IMR-90 (cell line): ENCODE measurements at regions not wholly inside any gene's neighbourhood (a gene's known extent, or its start where the extent isn't known, plus 50 kb on each side); places are given as distances from the start of the nearest gene placed in this dataset.

Source experiments
- ATAC-seq: fragments of 200-7000 bp; cut with Tn5 transposase; 2 replicates; pipeline ENCODE4 v1.9.1; 2020; ENCODE audit warnings: low read depth, mild to moderate bottlenecking, moderate library complexity
- BruUV-seq: library from RNA; stranded (reverse); fragments of 400-500 nt; replicated peaks from 2 replicates; lab custom pipeline; 2021; lab: Mats Ljungman, UMichigan
- CTCF ChIA-PET: fragments of 300-600 bp; formaldehyde crosslinking; extraction: SDS; loops from one replicate; lab custom pipeline; 2021; ENCODE audit warnings: antibody characterized with exemption; lab: Yijun Ruan, JAX
- POLR2A ChIA-PET: fragments of 300-600 bp; sonication (Branson Sonifier 250); formaldehyde crosslinking; loops from one replicate; lab custom pipeline; 2022; ENCODE audit warnings: antibody characterized with exemption; ENCODE audit not compliant: unreplicated experiment; lab: Charles Lee
- DNase-seq: peaks from one replicate; pipeline ENCODE4 v3.0.0; 2013
- H2AFZ ChIP-seq: replicated peaks from 2 replicates; pipeline ENCODE3; 2013; ENCODE audit warnings: low read length, mild to moderate bottlenecking; ENCODE audit not compliant: poor library complexity
- H2AK5ac ChIP-seq: 2 replicates; pipeline ENCODE4 v1.6.1; 2013; ENCODE audit warnings: low read depth, low read length, inconsistent platforms
- H2AK9ac ChIP-seq: replicated peaks from 2 replicates; pipeline ENCODE3; 2013; ENCODE audit warnings: mild to moderate bottlenecking, low read depth, low read length, moderate library complexity; ENCODE audit not compliant: poor library complexity
- H2BK120ac ChIP-seq: 2 replicates; pipeline ENCODE4 v1.6.1; 2013; ENCODE audit warnings: low read depth, low read length, inconsistent platforms
- H2BK15ac ChIP-seq: 3 replicates; pipeline ENCODE4 v1.6.1; 2013; ENCODE audit warnings: low read depth, low read length, inconsistent platforms
- H2BK20ac ChIP-seq: 2 replicates; pipeline ENCODE4 v1.6.1; 2013; ENCODE audit warnings: low read depth, mild to moderate bottlenecking, inconsistent platforms, low read length, moderate library complexity
- H2BK5ac ChIP-seq: 2 replicates; pipeline ENCODE4 v1.6.1; 2013; ENCODE audit warnings: mild to moderate bottlenecking, low read depth, low read length, inconsistent platforms; ENCODE audit not compliant: poor library complexity, severe bottlenecking
- H3K14ac ChIP-seq: replicated peaks from 2 replicates; pipeline ENCODE4 v1.6.1; 2013; ENCODE audit warnings: low read depth, low read length, inconsistent platforms
- H3K18ac ChIP-seq: 2 replicates; pipeline ENCODE4 v1.6.1; 2013; ENCODE audit warnings: low read depth, low read length, control low read depth
- H3K23ac ChIP-seq: 2 replicates; pipeline ENCODE4 v1.6.1; 2013; ENCODE audit warnings: low read depth, low read length, inconsistent platforms
- H3K27ac ChIP-seq: 2 replicates; pipeline ENCODE4 v1.5.1; 2013; ENCODE audit warnings: mild to moderate bottlenecking, control low read depth, low read length; ENCODE audit not compliant: insufficient read depth
- H3K27me3 ChIP-seq: 2 replicates; pipeline ENCODE4 v1.6.1; 2013; ENCODE audit warnings: low read length; ENCODE audit not compliant: control insufficient read depth, insufficient read depth
- H3K36me3 ChIP-seq: 2 replicates; pipeline ENCODE4 v1.6.1; 2013; ENCODE audit warnings: low read length, mixed read lengths; ENCODE audit not compliant: control insufficient read depth, insufficient read depth
- H3K4ac ChIP-seq: 2 replicates; pipeline ENCODE4 v1.6.1; 2013; ENCODE audit warnings: low read depth, low read length, inconsistent platforms
- H3K4me1 ChIP-seq: 2 replicates; pipeline ENCODE4 v1.6.1; 2013; ENCODE audit warnings: low read length, mixed read lengths; ENCODE audit not compliant: control insufficient read depth, insufficient read depth
- H3K4me2 ChIP-seq: 2 replicates; pipeline ENCODE4 v1.6.1; 2013; ENCODE audit warnings: low read depth, mild to moderate bottlenecking, control low read depth, low read length, moderate library complexity
- H3K4me3 ChIP-seq: 2 replicates; pipeline ENCODE4 v1.5.1; 2013; ENCODE audit warnings: low read depth, mild to moderate bottlenecking, control low read depth, low read length, moderate library complexity; ENCODE audit not compliant: insufficient read depth
- H3K56ac ChIP-seq: 2 replicates; pipeline ENCODE4 v1.6.1; 2013; ENCODE audit warnings: low read length, inconsistent platforms; ENCODE audit not compliant: insufficient read depth; ENCODE audit errors: extremely low read depth
- H3K79me1 ChIP-seq, 2 experiments: 2 replicates each; pipeline ENCODE4 v1.6.1; 2013; ENCODE audit warnings: low read length in 2 of 2, inconsistent platforms in 1 of 2, low read depth in 1 of 2
- H3K9ac ChIP-seq: 2 replicates; pipeline ENCODE4 v1.6.1; 2013; ENCODE audit warnings: low read depth, low read length, control low read depth
- H3K9me1 ChIP-seq: 2 replicates; pipeline ENCODE4 v1.6.1; 2013; ENCODE audit warnings: low read length, inconsistent platforms; ENCODE audit not compliant: insufficient read depth
- H3K9me3 ChIP-seq: 2 replicates; pipeline ENCODE4 v1.6.1; 2013; ENCODE audit warnings: low read length; ENCODE audit not compliant: control insufficient read depth, insufficient read depth
- H4K20me1 ChIP-seq: 2 replicates; pipeline ENCODE4 v1.6.1; 2013; ENCODE audit warnings: low read length, inconsistent platforms; ENCODE audit not compliant: insufficient read depth
- H4K5ac ChIP-seq: 2 replicates; pipeline ENCODE4 v1.6.1; 2013; ENCODE audit warnings: mild to moderate bottlenecking, low read depth, low read length, control low read depth
- H4K8ac ChIP-seq, 2 experiments: 2 replicates each; pipeline ENCODE4 v1.6.1; 2013; ENCODE audit warnings: low read depth in 2 of 2, low read length in 2 of 2, control low read depth in 1 of 2, inconsistent platforms in 1 of 2
- H4K91ac ChIP-seq: 2 replicates; pipeline ENCODE4 v1.6.1; 2013; ENCODE audit warnings: low read depth, low read length, inconsistent platforms; ENCODE audit not compliant: insufficient read depth
- BHLHE40 ChIP-seq: fragments of 150-350 bp; IDR thresholded peaks from 2 replicates; pipeline ENCODE4 v1.6.1; 2016; ENCODE audit warnings: mild to moderate bottlenecking, low read depth, low read length
- CEBPB ChIP-seq: IDR thresholded peaks from 2 replicates; pipeline ENCODE4 v1.6.1; 2012; ENCODE audit warnings: low read depth, low read length, improper control_type of control experiment
- CHD1 ChIP-seq: IDR thresholded peaks from 2 replicates; pipeline ENCODE4 v1.6.1; 2012; ENCODE audit warnings: low read depth, low read length, improper control_type of control experiment
- CTCF ChIP-seq: conservative IDR thresholded peaks from 2 replicates; pipeline ENCODE4 v1.5.1; 2012; ENCODE audit warnings: mild to moderate bottlenecking, low read depth, low read length, improper control_type of control experiment
- ELK1 ChIP-seq: fragments of 150-350 bp; IDR thresholded peaks from 2 replicates; pipeline ENCODE4 v1.6.1; 2016; ENCODE audit warnings: low read depth, mild to moderate bottlenecking, low read length, moderate library complexity, borderline replicate concordance
- FOS ChIP-seq: fragments of 150-350 bp; IDR thresholded peaks from 2 replicates; pipeline ENCODE4 v1.6.1; 2016; ENCODE audit warnings: low read depth, low read length
- MAFK ChIP-seq: IDR thresholded peaks from 2 replicates; pipeline ENCODE4 v1.6.1; 2012; ENCODE audit warnings: low read depth, low read length, improper control_type of control experiment
- MAZ ChIP-seq: IDR thresholded peaks from 2 replicates; pipeline ENCODE4 v1.6.1; 2012; ENCODE audit warnings: low read depth, mild to moderate bottlenecking, low read length, improper control_type of control experiment, moderate library complexity, borderline replicate concordance
- MXI1 ChIP-seq: IDR thresholded peaks from 2 replicates; pipeline ENCODE4 v1.6.1; 2012; ENCODE audit warnings: low read depth, mild to moderate bottlenecking, low read length, moderate library complexity, borderline replicate concordance
- NFE2L2 ChIP-seq: fragments of 150-350 bp; IDR thresholded peaks from 2 replicates; pipeline ENCODE4 v1.6.1; 2016; ENCODE audit warnings: low read depth, mild to moderate bottlenecking, low read length
- POLR2A ChIP-seq: IDR thresholded peaks from 2 replicates; pipeline ENCODE4 v1.6.1; 2012; ENCODE audit warnings: mild to moderate bottlenecking, low read depth, low read length
- RAD21 ChIP-seq: IDR thresholded peaks from 2 replicates; pipeline ENCODE4 v1.6.1; 2012; ENCODE audit warnings: low read length, improper control_type of control experiment
- RCOR1 ChIP-seq: IDR thresholded peaks from 2 replicates; pipeline ENCODE4 v1.6.1; 2012; ENCODE audit warnings: mild to moderate bottlenecking, low read length, improper control_type of control experiment; ENCODE audit not compliant: insufficient replicate concordance
- RFX5 ChIP-seq: IDR thresholded peaks from 2 replicates; pipeline ENCODE4 v1.8.0; 2012; ENCODE audit warnings: low read depth, mild to moderate bottlenecking, low read length, moderate library complexity
- SMC3 ChIP-seq: fragments of 150-350 bp; IDR thresholded peaks from 2 replicates; pipeline ENCODE4 v1.6.1; 2016; ENCODE audit warnings: low read depth, mild to moderate bottlenecking, antibody characterized with exemption, low read length, moderate library complexity
- USF2 ChIP-seq: fragments of 150-350 bp; IDR thresholded peaks from 2 replicates; pipeline ENCODE4 v1.6.1; 2017; ENCODE audit warnings: mild to moderate bottlenecking, antibody characterized with exemption, low read length, low read depth
- WGBS, 2 experiments: methylation state at CpG; one replicate each; pipeline versions ENCODE4 v1.1.5 to v1.1.7; 2013; ENCODE audit warnings: missing lambda C conversion rate in 2 of 2; ENCODE audit not compliant: insufficient read length in 1 of 2; ENCODE audit errors: extremely low coverage in 2 of 2; 5-methylcytosine and 5-hydroxymethylcytosine counted together
- dilution Hi-C: fragments of 300-500 bp; cut with HindIII; formaldehyde crosslinking; loops from one replicate; pipeline ENCODE4 v1.14.3; 2018; ENCODE audit warnings: low sequenced_read_pairs; ENCODE audit not compliant: unreplicated experiment
- in situ Hi-C: fragments of 300-500 bp; cut with MboI; formaldehyde crosslinking; loops from 3 replicates; pipeline ENCODE4 v1.14.3; 2019; ENCODE audit warnings: low sequenced_read_pairs, inconsistent platforms, mixed read lengths
- intact Hi-C: fragments of 100-400 bp; cut with micrococcal nuclease; formaldehyde crosslinking; loops from 2 replicates; pipeline ENCODE4 v1.10.0; 2022

GRCh38 chr2:43001787-43002468, 209.5 kb upstream of the HAAO start:
- WGBS, 2 experiments: 91% methylated on average over 3 of the region's 5 CpGs; no CpG with 5 or more reads in 1 of the 2 experiments
- Histone ChIP-seq H3K56ac (no peak overlapping the region), H2BK5ac (no peak overlapping the region), H3K4me2 (no peak overlapping the region), H4K91ac (no peak overlapping the region), H3K9me3 (no peaks in the 10 kb centered on the region), H2BK120ac (no peak overlapping the region), H3K23ac (no peak overlapping the region), H3K9me1 (peaks cover 3% of the 10 kb centered on the region; the same call in 1 of the 2 replicates), H3K4ac (no peak overlapping the region), H3K4me3 (no peak overlapping the region), H2AK9ac (no peak overlapping the region), H3K9ac (no peak overlapping the region), H4K20me1 (no peaks in the 10 kb centered on the region), H3K79me1 (no peaks in the 10 kb centered on the region), H3K36me3 (no peaks in the 10 kb centered on the region), H2AFZ (peak overlapping the region; percentile 58), H2BK15ac (no peak overlapping the region), H4K8ac (no peak overlapping the region), H3K27ac (no peak overlapping the region), H4K5ac (no peak overlapping the region), H2AK5ac (peak overlapping the region; percentile 46; the same call in 1 of the 2 replicates), H3K18ac (no peak overlapping the region), H3K27me3 (no peaks in the 10 kb centered on the region), H3K4me1 (no peaks in the 10 kb centered on the region), H3K14ac (no peak overlapping the region), H2BK20ac (no peak overlapping the region)
- DNase-seq (no peak), ATAC-seq (no peak)
- TF ChIP-seq FOS: no peak
- TF ChIP-seq MAFK: no peak
- no peak for TF ChIP-seq SMC3
- TF ChIP-seq RFX5: no peak
- no peak for TF ChIP-seq RAD21
- no peak for TF ChIP-seq BHLHE40
- no peak for TF ChIP-seq ELK1
- no peak for TF ChIP-seq POLR2A
- TF ChIP-seq MXI1: no peak
- TF ChIP-seq NFE2L2: no peak
- no peak for TF ChIP-seq CTCF
- TF ChIP-seq CHD1: no peak
- no peak for TF ChIP-seq MAZ
- TF ChIP-seq USF2: no peak
- no peak for TF ChIP-seq CEBPB
- TF ChIP-seq RCOR1: no peak
- ChIA-PET CTCF (no interaction called here), POLR2A (no interaction called here)
- intact Hi-C loops (no loop called here), dilution Hi-C loops (no loop called here), in situ Hi-C loops (no loop called here)
- BruUV-seq: no TSS peak
